HFF-Myc (cell line): ENCODE measurements at regions not wholly inside any gene's neighbourhood (a gene's known extent, or its start where the extent isn't known, plus 50 kb on each side); places are given as distances from the start of the nearest gene placed in this dataset.

Experiments
- DNase-seq: peaks from one replicate; pipeline ENCODE4 v3.0.0-alpha.2; 2011; ENCODE audit warnings: low read depth; ENCODE audit errors: extremely low read depth
- H3K4me3 ChIP-seq: replicated peaks from 2 replicates; pipeline ENCODE4 v1.5.1; 2011; ENCODE audit warnings: low read depth, mild to moderate bottlenecking, control low read depth, low read length
- TF ChIP-seq, protein P1 (sequence below): IDR thresholded peaks from 2 replicates; pipeline ENCODE4 v1.5.1; 2012; ENCODE audit warnings: mild to moderate bottlenecking, low read depth, low read length, control low read depth; ENCODE audit errors: missing control alignments

DNA sequence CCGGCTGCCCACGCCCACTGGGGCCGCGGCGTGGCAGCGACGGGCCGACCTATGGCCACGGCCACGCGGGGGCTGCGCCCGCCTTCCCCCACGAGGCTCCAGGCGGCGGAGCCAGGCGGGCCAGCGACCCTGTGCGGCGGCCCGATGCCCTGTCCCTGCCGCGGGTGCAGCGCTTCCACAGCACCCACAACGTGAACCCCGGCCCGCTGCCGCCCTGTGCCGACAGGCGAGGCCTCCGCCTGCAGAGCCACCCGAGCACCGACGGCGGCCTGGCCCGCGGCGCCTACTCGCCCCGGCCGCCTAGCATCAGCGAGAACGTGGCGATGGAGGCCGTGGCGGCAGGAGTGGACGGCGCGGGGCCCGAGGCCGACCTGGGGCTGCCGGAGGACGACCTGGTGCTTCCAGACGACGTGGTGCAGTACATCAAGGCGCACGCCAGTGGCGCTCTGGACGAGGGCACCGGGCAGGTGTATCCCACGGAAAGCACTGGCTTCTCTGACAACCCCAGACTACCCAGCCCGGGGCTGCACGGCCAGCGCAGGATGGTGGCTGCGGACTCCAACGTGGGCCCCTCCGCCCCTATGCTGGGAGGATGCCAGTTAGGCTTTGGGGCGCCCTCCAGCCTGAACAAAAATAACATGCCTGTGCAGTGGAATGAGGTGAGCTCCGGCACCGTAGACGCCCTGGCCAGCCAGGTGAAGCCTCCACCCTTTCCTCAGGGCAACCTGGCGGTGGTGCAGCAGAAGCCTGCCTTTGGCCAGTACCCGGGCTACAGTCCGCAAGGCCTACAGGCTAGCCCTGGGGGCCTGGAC, 253.2 kb downstream of the GLI2 start:
- no peak overlapping the region for H3K4me3 ChIP-seq
- TF ChIP-seq, protein P1, sequence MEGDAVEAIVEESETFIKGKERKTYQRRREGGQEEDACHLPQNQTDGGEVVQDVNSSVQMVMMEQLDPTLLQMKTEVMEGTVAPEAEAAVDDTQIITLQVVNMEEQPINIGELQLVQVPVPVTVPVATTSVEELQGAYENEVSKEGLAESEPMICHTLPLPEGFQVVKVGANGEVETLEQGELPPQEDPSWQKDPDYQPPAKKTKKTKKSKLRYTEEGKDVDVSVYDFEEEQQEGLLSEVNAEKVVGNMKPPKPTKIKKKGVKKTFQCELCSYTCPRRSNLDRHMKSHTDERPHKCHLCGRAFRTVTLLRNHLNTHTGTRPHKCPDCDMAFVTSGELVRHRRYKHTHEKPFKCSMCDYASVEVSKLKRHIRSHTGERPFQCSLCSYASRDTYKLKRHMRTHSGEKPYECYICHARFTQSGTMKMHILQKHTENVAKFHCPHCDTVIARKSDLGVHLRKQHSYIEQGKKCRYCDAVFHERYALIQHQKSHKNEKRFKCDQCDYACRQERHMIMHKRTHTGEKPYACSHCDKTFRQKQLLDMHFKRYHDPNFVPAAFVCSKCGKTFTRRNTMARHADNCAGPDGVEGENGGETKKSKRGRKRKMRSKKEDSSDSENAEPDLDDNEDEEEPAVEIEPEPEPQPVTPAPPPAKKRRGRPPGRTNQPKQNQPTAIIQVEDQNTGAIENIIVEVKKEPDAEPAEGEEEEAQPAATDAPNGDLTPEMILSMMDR = no peak
- no peak for DNase-seq

DNA sequence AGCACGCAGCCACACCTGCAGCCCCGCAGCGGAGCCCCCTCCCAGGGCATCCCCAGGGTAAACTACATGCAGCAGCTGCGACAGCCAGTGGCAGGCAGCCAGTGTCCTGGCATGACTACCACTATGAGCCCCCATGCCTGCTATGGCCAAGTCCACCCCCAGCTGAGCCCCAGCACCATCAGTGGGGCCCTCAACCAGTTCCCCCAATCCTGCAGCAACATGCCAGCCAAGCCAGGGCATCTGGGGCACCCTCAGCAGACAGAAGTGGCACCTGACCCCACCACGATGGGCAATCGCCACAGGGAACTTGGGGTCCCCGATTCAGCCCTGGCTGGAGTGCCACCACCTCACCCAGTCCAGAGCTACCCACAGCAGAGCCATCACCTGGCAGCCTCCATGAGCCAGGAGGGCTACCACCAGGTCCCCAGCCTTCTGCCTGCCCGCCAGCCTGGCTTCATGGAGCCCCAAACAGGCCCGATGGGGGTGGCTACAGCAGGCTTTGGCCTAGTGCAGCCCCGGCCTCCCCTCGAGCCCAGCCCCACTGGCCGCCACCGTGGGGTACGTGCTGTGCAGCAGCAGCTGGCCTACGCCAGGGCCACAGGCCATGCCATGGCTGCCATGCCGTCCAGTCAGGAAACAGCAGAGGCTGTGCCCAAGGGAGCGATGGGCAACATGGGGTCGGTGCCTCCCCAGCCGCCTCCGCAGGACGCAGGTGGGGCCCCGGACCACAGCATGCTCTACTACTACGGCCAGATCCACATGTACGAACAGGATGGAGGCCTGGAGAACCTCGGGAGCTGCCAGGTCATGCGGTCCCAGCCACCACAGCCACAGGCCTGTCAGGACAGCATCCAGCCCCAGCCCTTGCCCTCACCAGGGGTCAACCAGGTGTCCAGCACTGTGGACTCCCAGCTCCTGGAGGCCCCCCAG, 254.1 kb downstream of the GLI2 start:
- no peak overlapping the region for H3K4me3 ChIP-seq
- DNase-seq = no peak
- TF ChIP-seq, protein P1 = no peak

DNA sequence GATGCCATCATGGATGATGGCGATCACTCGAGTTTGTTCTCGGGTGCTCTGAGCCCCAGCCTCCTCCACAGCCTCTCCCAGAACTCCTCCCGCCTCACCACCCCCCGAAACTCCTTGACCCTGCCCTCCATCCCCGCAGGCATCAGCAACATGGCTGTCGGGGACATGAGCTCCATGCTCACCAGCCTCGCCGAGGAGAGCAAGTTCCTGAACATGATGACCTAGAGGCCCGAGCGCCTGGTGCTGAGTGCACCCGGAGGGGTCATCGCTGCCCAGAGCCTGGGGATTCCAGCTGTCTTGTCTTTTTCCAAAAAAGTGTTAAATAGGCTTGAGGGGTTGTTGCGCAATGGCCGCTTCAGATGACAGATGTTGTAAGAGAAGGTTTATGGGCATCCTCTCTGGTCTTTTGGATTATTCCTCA, 254.8 kb downstream of the GLI2 start:
- TF ChIP-seq, protein P1 = no peak
- no peak for DNase-seq
- no peak overlapping the region for H3K4me3 ChIP-seq

DNA sequence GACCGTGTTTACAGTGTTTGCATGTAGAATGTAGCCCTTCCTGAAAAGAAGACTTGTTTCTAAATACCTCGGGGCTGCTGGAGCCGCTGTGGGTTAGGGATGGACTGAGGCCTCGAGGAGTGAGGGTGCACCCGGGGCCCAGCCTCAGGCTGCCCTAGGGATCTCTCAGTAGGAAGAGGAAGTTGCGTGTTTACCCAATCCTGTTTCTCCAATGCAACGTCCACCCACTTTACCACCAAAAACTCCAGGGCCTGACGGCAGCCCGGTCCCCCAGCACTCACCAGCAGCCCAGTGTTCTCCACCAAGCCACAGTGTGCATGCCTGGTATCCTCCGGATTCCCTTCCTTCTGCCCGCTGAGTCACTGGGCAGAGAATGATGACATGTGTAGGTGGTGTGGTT, 255.8 kb downstream of the GLI2 start:
- DNase-seq = no peak
- TF ChIP-seq, protein P1 = no peak
- no peak overlapping the region for H3K4me3 ChIP-seq

DNA sequence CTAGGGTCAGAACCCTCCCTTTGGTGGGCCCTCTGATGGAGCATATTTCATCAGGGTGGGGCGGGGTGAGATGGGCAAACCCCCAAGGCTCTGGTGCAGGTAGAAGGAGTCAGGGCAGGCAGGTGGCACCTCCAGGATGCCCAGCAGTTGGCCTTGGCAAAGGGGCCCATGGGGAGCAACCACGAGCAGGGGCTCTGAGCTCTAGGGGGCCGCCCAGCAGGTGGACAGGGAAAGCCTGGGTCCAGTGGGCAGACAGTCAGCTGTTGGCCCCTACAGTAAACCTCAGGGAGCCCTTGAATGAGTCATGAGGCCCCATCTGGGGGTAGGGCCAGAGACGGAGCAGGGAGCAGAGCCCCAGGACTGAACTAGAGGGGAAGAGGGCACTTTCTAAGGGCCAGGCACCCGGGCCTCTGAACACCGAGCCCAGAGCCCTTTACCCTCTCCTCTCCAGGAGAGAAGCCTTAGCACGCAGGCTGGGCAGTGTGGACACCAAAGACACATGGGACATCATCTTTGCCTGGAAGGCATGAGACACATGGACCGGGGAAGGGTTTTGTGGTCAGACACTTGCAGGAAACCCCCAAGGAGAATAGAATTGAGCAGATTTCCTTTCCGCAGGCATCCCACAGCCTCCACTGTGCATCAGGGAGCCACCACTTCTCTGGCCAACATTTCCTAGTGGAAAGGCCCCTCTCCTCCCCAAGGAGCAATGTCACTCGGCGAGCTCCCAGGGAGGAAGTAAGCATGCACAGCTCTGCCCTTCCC, 257.3 kb downstream of the GLI2 start:
- H3K4me3 ChIP-seq = no peak overlapping the region
- TF ChIP-seq, protein P1 = no peak
- no peak for DNase-seq

DNA sequence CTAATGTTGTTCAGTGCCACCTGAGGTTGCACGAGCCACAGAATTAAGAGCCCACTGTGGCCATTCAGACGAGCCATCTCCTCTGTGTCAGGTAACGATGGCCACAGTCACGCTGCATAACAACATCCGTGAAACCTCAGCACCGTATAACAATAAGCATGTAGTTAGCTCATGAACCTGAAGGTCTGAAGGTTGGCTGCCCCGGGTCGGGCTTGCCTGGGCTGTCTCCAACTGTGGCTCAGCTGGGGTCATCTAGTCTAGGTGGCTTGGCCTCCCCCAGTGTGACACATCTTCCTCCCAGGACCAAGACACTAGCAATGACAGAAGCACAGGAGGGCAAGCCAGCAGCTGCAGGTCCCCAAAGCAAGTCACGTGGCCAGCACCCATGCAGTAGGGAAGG, 258.0 kb downstream of the GLI2 start:
- no peak for DNase-seq
- no peak overlapping the region for H3K4me3 ChIP-seq
- TF ChIP-seq, protein P1 = no peak
